Panc1 (cell line): ENCODE measurements at regions not wholly inside any gene's neighbourhood (a gene's known extent, or its start where the extent isn't known, plus 50 kb on each side); places are given as distances from the start of the nearest gene placed in this dataset.

Experiments used
- ATAC-seq: fragments of 200-7000 bp; cut with Tn5 transposase; 2 replicates; pipeline ENCODE4 v1.9.1; 2020; ENCODE audit warnings: mild to moderate bottlenecking, moderate library complexity
- BruUV-seq: library from RNA; stranded (reverse); fragments of 400-500 nt; replicated peaks from 2 replicates; lab custom pipeline; 2021; lab: Mats Ljungman, UMichigan
- CTCF ChIA-PET: fragments of 300-600 bp; sonication (Branson Sonifier 250); formaldehyde crosslinking; loops from one replicate; lab custom pipeline; 2022; ENCODE audit warnings: antibody characterized with exemption; lab: Charles Lee
- POLR2A ChIA-PET: fragments of 300-600 bp; sonication (Branson Sonifier 250); formaldehyde crosslinking; loops from one replicate; lab custom pipeline; 2022; ENCODE audit warnings: antibody characterized with exemption; lab: Charles Lee
- DNase-seq: peaks from one replicate; pipeline ENCODE4 v3.0.0-alpha.2; 2010; ENCODE audit warnings: low read depth, low spot score
- H3K27ac ChIP-seq: 2 replicates; pipeline ENCODE4 v1.5.1; 2011; ENCODE audit warnings: mild to moderate bottlenecking, low read length, inconsistent platforms
- H3K27me3 ChIP-seq: fragments of 200-500 bp; sonication (Bioruptor generic); 2 replicates; pipeline ENCODE4 v1.6.0; 2014; ENCODE audit warnings: low read length, inconsistent platforms; ENCODE audit not compliant: control insufficient read depth, insufficient read depth
- H3K36me3 ChIP-seq: fragments of 200-500 bp; sonication (Bioruptor generic); 2 replicates; pipeline ENCODE4 v1.5.1; 2014; ENCODE audit warnings: inconsistent platforms, mild to moderate bottlenecking, low read length, moderate library complexity; ENCODE audit not compliant: control insufficient read depth, insufficient read depth
- H3K4me1 ChIP-seq: 2 replicates; pipeline ENCODE4 v1.5.1; 2011; ENCODE audit warnings: inconsistent platforms, mild to moderate bottlenecking, low read length, moderate library complexity; ENCODE audit not compliant: control insufficient read depth, insufficient read depth
- H3K4me3 ChIP-seq, 2 experiments: 2 replicates each; pipeline ENCODE4 v1.5.1; 2011 to 2012; ENCODE audit warnings: low read depth in 2 of 2, low read length in 2 of 2, mild to moderate bottlenecking in 2 of 2, inconsistent platforms in 1 of 2, moderate library complexity in 1 of 2
- H3K9me3 ChIP-seq: fragments of 200-500 bp; sonication (Bioruptor generic); 2 replicates; pipeline ENCODE4 v1.5.1; 2014; ENCODE audit warnings: low read depth, mild to moderate bottlenecking, inconsistent platforms, low read length, moderate library complexity; ENCODE audit not compliant: control insufficient read depth, insufficient read depth
- POLR2AphosphoS5 ChIP-seq: IDR thresholded peaks from 2 replicates; pipeline ENCODE4 v1.6.1; 2012; ENCODE audit warnings: mild to moderate bottlenecking, low read depth, low read length, moderate library complexity
- SIN3A ChIP-seq: IDR thresholded peaks from 2 replicates; pipeline ENCODE4 v1.6.1; 2012; ENCODE audit warnings: low read depth, mild to moderate bottlenecking, low read length, moderate library complexity, borderline replicate concordance; ENCODE audit not compliant: insufficient read depth
- TCF7L2 ChIP-seq: IDR thresholded peaks from 2 replicates; pipeline ENCODE4 v1.6.1; 2011; ENCODE audit warnings: mild to moderate bottlenecking, low read depth, low read length, inconsistent platforms
- in situ Hi-C: cut with HindIII; loops from 2 replicates; pipeline ENCODE4 v1.10.0; 2016; ENCODE audit warnings: low sequenced_read_pairs, low pct_unique_long_range_greater_than_20kb
- intact Hi-C: fragments of 100-400 bp; cut with micrococcal nuclease; formaldehyde crosslinking; loops from one replicate; pipeline ENCODE4 v1.10.0; 2022; ENCODE audit not compliant: unreplicated experiment
- TF ChIP-seq, protein P1 (sequence below), 2 experiments: IDR thresholded peaks; 2 replicates each; pipeline ENCODE4 v1.6.1; 2011 to 2012; ENCODE audit warnings: low read depth in 2 of 2, control low read depth in 1 of 2, low read length in 1 of 2, mild to moderate bottlenecking in 1 of 2, moderate library complexity in 1 of 2; ENCODE audit not compliant: insufficient read depth in 1 of 2
- TF ChIP-seq, protein P2 (sequence below): fragments of 450-650 bp; IDR thresholded peaks from 2 replicates; pipeline ENCODE4 v1.5.1; 2017; ENCODE audit warnings: mild to moderate bottlenecking

DNA sequence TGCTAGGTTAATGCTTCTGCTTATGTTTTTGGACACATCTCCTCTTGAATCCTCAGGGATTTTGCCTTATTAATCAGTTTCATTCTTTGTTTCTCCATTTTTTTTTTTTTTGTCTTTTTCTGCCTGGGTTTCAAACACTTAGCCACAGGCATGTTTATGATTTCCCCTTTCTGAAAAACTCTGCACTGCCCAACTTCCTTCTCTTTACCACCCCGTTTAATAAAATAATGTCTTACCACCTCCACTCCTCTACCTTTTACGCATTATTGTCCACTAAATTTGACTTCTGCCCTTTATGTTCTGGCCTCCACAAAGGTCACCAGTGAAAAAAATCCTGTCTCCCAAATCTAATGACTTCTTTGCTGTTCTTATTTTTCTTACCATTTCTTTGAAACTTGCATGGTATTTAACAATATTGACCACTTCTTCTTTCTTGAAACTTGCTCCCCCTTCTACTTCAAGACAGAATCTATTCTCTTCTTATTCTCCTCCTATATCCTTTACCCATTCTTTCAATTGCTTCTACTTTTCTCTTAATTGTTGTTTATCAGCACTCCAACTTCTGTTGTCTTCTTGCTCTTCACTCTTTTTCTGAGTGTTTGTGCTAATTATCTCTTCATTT, 150.3 kb downstream of the TNFSF18 start:
- TF ChIP-seq SIN3A (no peak), TCF7L2 (no peak), POLR2AphosphoS5 (no peak)
- TF ChIP-seq, protein P1, sequence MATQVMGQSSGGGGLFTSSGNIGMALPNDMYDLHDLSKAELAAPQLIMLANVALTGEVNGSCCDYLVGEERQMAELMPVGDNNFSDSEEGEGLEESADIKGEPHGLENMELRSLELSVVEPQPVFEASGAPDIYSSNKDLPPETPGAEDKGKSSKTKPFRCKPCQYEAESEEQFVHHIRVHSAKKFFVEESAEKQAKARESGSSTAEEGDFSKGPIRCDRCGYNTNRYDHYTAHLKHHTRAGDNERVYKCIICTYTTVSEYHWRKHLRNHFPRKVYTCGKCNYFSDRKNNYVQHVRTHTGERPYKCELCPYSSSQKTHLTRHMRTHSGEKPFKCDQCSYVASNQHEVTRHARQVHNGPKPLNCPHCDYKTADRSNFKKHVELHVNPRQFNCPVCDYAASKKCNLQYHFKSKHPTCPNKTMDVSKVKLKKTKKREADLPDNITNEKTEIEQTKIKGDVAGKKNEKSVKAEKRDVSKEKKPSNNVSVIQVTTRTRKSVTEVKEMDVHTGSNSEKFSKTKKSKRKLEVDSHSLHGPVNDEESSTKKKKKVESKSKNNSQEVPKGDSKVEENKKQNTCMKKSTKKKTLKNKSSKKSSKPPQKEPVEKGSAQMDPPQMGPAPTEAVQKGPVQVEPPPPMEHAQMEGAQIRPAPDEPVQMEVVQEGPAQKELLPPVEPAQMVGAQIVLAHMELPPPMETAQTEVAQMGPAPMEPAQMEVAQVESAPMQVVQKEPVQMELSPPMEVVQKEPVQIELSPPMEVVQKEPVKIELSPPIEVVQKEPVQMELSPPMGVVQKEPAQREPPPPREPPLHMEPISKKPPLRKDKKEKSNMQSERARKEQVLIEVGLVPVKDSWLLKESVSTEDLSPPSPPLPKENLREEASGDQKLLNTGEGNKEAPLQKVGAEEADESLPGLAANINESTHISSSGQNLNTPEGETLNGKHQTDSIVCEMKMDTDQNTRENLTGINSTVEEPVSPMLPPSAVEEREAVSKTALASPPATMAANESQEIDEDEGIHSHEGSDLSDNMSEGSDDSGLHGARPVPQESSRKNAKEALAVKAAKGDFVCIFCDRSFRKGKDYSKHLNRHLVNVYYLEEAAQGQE (IDR thresholded peaks at IDR 0.05; ENCODE audit: insufficient read depth in 1 of 2, low read depth in 2 of 2, low read length in 1 of 2) = no peak
- TF ChIP-seq, protein P2, sequence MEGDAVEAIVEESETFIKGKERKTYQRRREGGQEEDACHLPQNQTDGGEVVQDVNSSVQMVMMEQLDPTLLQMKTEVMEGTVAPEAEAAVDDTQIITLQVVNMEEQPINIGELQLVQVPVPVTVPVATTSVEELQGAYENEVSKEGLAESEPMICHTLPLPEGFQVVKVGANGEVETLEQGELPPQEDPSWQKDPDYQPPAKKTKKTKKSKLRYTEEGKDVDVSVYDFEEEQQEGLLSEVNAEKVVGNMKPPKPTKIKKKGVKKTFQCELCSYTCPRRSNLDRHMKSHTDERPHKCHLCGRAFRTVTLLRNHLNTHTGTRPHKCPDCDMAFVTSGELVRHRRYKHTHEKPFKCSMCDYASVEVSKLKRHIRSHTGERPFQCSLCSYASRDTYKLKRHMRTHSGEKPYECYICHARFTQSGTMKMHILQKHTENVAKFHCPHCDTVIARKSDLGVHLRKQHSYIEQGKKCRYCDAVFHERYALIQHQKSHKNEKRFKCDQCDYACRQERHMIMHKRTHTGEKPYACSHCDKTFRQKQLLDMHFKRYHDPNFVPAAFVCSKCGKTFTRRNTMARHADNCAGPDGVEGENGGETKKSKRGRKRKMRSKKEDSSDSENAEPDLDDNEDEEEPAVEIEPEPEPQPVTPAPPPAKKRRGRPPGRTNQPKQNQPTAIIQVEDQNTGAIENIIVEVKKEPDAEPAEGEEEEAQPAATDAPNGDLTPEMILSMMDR = no peak
- Histone ChIP-seq H3K27me3 (no peaks in the 10 kb centered on the region), H3K4me1 (no peaks in the 10 kb centered on the region), H3K9me3 (no peaks in the 10 kb centered on the region), H3K36me3 (no peaks in the 10 kb centered on the region), H3K4me3 (no peak overlapping the region), H3K27ac (no peak overlapping the region)
- ChIA-PET POLR2A (no interaction called here), CTCF (no interaction called here)
- no peak for DNase-seq
- no TSS peak for BruUV-seq
- intact Hi-C loops = no loop called here
- in situ Hi-C loops = no loop called here
- ATAC-seq = no peak

DNA sequence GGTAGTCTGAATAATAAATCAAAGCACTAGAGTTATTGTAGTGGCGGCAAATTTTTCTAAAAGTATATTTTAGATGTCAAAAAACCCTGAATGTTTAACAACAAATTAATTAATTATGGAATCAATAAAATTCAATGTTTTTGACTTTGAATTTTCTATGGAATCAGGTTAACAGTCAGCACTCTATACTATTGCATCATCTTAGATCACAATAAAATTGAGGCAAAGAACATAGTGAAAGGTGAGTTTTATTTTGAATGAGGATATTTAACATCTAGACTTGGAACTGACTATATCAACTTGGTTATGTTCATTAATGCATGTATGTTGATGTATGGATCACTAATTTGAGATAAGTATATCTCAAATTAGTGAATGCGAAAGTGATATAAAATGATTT, 148.5 kb downstream of the TNFSF18 start:
- intact Hi-C loops (no loop called here), in situ Hi-C loops (no loop called here)
- Histone ChIP-seq H3K4me3 (no peak overlapping the region), H3K4me1 (no peaks in the 10 kb centered on the region), H3K36me3 (no peaks in the 10 kb centered on the region), H3K27ac (no peak overlapping the region), H3K27me3 (no peaks in the 10 kb centered on the region), H3K9me3 (no peaks in the 10 kb centered on the region)
- ChIA-PET POLR2A (no interaction called here), CTCF (no interaction called here)
- no TSS peak for BruUV-seq
- TF ChIP-seq TCF7L2 (no peak), POLR2AphosphoS5 (no peak), SIN3A (no peak)
- TF ChIP-seq, protein P2 = no peak
- TF ChIP-seq, protein P1 (IDR thresholded peaks at IDR 0.05; ENCODE audit: insufficient read depth in 1 of 2, low read depth in 2 of 2, low read length in 1 of 2) = no peak
- DNase-seq (no peak), ATAC-seq (no peak)
